LHCN-M2 (cell line): ENCODE measurements at regions not wholly inside any gene's neighbourhood (a gene's known extent, or its start where the extent isn't known, plus 50 kb on each side); places are given as distances from the start of the nearest gene placed in this dataset.

Source experiments
- DNase-seq: peaks from one replicate; pipeline ENCODE4 v3.0.0-alpha.2; 2012; ENCODE audit warnings: low read depth

DNA sequence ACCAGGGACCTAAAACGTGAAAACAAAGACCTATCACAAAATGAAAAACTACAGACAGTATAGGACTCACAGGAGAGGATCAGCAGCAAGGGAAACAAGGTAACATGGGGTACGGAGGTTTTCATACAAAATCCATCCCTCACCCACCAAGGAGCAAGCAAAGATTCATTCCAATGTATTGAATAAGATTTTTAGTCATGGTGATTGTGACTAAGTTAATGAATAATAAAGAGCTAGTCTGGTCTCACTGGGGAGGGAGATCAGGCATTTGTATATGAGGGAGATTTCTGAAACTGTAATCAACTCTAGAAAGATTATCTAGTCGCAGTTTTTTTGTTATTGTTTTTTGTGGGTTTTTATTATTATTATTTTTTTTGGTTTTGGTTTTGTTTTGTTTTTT, 336.5 kb upstream of the MMADHC start:
- peak; percentile 33 for DNase-seq

DNA sequence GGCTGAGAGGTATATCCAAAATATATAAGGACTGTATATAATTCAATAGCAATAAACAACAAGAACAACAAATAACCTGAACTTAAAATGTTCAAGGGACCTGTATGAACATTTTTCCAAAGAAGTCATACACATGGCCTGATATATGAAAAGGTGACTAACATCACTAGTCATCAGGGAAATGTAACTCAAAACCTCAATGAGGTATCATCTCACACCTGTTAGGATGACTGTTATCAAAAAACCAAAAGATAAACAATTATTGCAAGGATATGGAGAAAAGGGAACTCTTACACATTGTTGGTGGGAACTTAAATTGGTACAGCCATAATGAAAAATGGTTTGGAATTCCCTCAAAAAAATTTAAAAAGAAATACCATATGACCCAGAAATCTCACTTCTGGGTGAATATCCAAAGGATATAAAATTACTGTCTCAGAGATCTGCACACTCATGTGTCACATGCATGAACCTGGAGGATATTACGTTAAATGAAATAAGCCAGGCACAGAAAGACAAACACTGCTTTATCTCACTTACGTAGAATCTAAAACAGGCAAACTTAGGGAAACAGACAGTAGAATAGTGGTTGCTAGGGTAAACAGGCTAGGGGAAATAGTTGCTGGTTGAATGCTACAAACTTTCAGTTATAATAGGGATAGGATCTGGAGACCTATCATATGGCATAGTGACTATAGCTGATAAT, 334.5 kb upstream of the MMADHC start:
- peak; percentile 65 for DNase-seq

DNA sequence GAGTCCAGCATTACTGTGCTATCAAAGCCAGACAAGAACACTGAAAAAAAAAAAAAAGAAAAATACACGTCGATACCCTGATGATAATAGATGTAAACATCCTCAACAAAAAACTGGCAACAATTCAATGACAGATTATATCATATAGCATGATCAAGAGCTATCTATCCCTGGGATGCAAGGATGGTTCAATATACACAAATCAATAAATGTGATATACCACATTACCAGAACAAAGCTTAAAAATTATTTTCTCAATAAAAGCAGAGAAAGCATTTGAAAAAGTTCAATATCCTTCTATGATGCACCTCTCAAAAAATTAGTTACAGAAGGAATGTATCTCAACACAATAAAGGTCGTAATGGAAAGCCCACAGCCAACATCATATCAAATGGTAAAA, 332.8 kb upstream of the MMADHC start:
- DNase-seq, result no peak

DNA sequence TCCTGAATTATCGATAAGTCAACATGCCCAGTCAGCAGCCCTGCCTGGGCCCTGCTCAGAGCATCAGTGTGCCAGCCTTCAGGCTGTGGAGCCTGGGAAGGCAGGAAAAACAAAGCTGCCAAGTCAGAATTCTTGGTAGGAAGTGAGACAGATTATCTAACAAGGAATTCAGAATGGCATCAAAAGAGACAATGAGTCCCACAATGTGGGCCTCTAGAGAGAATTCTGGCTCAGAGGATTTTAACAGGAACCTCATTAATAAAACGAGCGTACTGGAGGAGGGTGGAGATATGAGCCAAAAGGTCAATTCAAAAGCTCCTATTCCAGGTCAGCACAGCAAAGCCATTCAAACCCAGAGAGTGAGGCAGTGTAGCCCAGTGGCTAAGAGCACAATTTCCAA, 327.6 kb upstream of the MMADHC start:
- DNase-seq, result no peak

DNA sequence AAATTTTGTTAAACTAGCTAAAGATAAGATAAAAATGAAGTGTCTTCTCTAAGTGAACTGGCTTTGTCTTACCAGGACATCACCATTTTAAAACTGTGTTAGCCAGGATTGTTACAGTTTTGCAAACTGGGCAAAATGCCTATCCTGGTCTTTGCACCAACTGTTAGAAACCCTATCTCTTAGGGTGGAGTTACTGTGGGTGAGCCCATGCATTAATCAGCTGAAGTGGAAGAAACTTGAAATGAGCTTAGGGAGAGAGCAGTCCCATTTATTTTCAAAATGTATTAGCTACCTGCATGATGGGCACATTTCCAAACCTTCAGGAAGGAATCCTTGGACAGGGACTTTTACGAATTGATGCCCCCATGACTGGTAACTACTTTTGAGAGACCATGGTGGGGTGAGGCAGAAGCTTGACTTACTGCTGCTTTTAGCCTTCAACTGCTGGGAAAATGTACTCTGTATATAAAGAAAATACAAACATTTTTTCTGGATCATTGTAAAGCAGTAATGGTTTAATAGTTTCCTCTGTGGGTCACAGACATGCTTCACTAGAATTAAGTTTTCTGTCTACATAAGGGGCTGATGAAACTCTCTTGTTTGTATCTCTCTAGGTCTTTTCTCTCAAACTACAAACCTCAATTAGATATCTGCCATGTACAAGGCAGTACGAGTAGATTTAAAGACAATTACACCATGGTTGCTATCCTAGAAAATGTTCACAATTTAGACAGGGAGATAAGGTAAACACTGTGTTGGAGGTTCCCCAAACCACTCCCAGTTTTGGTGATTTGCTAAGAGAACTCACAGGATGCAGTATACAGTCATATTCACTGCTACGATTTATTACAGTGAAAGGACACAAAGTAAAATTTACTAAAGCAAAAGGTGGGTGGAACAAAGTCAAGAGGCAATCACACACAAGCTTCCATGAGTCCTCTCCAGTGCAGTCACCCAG, 321.4 kb upstream of the MMADHC start:
- peak; percentile 73 for DNase-seq

DNA sequence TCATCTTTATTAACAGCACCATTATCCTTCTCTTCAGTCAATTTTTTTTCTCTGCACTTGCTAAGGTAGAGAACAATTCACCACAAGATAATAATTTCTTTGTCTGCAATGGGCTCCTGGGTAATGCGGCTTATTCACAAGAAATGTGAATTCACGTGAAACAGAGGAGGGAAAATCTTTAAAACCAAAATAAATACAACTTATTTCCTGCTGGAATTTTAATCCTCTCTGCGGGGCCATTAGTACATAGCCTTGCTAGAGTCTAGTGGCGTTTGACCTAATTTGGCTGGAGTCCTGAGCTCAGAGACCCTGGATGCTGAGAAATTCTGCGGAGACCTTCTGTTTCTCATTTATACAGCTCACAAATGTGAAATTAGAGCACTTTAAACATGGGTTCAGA, 319.3 kb upstream of the MMADHC start:
- no peak for DNase-seq

DNA sequence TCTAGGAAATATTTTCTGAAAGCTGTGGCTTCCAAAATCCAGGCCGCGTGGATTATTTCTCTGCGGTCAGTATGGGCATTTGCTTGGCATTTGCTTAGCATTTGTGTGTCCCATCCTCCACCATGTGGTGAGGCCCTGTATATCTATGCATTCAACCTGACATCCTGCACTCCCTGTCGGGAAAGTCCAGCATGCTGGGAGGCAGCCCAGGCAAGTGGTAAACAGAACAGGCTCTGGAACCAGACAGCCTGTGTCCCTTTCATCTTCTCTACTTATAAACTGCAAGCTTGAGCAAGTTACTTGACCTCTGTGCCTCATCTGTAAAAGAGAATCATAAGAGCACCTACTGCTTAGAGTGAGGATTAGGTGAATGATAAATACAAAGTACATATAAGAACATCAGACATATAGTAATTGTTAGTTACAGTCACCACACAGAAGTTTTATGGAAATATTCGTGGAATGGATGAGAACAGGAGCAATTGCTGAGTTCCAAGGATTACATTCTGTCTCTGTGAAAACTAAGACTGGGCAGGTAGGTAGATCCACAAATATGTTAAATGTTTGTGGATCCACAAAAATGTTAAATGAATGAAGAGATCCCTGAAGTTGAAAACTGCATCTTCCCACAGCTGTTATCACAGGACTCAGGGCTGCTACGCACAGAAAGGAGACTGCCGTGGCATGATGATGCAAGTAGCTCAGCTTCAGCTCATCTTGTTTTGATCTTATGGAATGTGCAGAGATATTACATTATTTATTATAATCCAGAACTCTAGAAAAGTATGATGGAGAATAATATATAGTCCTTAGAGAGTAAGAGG, 317.0 kb upstream of the MMADHC start:
- DNase-seq, result no peak

DNA sequence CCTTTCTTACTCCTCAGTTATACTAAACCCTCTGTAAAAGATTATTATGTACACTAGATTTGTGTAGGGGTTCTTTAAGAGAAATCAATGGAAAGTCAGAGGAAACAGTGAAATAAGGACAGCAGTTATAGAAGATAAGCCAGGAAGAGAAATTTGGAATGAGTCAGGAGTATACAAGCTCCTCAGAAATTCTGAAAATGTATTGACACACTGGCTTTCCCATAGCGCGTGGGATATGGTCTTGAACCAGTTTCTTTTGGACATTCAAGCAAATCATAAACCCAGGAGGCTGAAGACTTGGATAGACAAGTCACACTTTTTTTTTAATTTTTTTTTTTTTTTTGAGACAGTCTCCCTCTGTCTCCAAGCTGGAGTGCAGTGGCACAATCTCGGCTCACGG, 316.1 kb upstream of the MMADHC start:
- no peak for DNase-seq

DNA sequence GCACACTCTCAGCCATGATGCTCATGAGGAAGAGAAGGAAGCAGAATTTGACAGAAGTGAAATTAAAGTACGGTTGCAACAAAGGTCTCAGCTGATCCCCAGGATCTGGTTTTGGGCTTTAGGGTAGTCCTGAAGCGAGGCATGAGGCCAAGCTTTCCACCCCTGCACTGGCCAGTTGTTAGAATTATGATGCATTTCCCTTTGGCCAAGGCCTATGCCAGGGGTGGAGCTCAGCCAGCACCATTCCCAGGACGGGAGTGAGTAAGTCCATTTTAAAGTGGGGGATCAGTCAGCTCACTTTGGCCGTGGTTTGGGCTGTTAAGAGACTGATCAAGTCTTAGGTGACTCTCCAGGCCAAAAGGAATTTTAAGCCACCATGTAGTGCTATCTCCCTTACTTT, 314.5 kb upstream of the MMADHC start:
- peak; percentile 58 for DNase-seq

DNA sequence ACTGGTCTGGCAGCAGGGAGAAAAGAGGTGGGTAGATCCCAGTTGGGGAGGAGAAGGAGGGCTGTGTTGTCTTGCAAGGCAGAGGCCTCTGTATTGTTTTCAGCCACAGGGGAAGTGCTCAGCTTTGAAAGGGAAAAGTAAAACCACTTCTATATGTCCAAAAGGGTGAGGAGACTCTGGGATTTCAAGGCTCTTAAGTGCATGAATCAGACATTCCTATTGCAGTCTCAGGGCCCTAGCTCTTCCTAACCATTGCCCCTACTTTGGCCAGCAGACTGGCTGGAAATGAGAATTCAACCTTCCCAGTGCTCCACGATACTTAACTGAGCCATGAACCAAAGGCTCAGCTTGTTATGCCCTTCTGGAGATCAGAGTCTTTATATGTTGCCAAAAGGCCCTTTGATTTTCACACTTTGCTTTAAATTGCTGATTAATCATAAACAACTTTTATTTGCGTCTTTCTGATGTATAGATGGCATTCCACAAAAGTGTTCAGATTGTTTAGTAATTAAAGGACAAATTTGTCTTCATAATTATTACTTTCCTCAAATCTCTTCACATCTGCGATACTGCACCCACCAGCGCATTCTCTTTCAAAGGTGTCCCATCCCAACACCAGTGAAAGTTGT, 313.8 kb upstream of the MMADHC start:
- DNase-seq, result no peak

DNA sequence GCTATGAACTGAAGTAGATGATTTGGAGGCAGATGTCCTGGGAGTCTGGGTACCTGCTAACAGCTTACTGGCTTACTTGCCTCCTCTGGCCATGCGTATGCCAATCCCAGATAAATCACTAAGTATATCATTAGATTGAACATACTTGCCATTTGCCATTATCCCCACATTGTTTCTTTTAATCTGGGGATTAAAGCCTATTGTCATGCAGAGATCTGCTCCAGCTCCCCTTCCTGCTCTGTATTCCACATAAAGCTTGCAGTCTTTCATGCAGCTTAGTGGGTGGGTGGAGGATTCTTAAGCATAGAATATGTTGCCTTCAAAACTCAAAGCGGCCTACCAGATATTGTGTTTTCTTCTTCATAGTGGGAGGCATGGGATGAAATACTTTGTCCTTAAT, 311.8 kb upstream of the MMADHC start:
- no peak for DNase-seq

DNA sequence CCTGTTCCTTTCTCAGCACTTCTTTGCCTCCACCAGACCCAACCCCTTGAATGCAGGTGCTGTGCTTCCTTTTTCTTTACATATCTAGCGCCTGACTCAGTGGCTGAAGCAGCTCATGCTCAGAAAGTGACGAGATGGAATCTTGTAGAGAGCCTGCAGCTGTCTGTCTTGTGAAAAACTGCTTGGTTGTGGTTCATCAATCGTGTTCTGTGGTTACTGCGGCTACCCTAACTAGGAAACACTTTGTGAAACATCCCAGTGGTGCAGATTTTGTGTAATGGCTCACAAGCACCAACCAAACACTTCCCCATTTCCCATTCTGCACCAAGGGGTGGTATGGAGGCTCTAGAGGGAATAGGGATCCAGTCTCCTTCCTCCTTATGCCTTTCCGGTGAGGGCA, 307.2 kb upstream of the MMADHC start:
- peak; percentile 90 for DNase-seq

DNA sequence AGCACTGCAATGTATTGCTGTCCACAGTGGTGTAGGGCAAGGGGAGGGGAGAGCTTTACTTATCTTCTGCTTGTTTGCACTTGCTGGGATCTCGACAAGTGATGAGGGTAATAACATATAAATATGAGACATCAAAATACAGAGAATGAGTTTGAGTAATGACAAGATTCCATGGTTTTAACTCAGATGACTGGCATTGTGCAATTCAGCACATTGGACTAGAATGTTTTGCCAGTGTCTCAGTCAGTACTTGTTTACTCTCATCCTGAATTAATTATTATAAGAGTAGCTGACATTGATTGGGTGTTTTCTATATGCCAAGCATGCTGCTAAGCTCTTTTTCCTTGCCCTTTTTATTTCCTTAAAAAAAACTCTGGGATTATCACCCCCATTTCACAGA, 306.7 kb upstream of the MMADHC start:
- DNase-seq, result no peak

DNA sequence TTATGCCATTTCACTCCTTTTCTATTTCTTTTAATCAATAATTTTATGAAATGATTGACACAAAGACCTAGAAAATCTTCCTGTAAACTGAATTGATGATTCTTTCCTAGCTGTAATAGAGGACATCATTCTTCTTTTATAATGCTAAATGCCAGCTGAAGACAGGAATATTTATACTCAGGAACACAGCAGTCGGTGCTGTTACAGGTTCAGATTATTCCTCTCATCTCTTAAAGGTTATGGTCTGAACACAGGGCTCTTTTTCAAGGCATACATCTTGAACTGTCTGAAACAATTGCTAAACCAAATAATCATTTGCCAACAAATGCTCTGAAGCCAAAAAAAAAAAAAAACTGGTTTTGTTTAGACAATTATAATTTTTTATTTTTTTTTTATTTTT, 305.0 kb upstream of the MMADHC start:
- DNase-seq, result no peak

DNA sequence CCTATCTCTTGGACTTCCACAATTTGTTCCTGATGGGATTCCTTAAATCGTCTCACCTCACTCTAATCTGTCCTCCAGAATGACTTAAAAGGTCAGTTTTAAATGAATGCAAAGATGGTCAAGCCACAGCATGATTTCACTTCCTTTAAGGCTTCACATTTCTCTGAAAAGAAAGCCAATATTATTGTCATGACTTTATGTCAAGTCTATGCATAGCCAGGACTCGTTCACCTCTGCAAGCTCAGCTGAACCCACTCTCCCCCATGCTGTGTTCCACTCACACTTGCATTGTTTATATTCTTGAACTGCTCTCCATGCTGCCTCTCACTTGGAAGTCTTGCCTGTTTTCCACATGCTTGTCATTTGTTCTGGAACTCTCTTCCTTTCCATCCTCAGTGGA, 298.4 kb upstream of the MMADHC start:
- no peak for DNase-seq

DNA sequence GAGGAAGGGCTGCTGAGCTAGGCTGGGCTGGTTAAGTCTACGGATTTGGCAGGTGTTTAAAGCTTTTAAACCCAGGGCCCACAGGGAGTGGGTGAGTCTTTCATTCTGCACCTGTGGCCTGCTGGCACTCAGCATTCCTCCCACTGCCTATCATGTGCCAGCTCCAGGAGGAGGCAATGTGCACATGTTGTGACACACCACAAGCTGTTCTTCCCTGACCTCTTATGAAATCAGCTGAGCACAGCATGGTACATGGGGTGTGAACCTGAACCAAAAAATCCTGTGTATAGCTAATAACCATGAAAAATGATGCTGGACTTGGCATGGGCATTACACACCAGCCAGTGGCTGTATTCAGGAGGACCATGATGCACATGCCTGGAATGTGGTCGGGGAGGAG, 297.9 kb upstream of the MMADHC start:
- peak; percentile 66 for DNase-seq

DNA sequence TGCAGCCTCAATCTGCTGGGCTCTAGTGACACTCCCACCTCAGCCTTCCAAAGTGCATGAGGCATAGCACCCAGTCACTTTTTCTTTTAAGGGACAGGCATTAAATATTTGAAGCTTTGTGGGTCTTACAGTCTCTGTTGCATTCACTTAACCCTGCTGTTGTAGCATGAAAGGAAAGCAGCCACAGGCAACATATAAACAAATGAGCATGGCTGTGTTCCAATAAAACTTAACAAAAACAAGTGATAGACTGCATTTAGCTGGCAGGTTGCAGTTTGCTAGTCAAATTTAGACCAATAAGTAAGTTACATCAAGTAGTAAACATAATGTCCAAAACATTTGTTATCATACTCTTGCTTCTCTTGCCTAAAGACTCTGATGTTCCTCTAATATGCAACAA, 297.3 kb upstream of the MMADHC start:
- no peak for DNase-seq

DNA sequence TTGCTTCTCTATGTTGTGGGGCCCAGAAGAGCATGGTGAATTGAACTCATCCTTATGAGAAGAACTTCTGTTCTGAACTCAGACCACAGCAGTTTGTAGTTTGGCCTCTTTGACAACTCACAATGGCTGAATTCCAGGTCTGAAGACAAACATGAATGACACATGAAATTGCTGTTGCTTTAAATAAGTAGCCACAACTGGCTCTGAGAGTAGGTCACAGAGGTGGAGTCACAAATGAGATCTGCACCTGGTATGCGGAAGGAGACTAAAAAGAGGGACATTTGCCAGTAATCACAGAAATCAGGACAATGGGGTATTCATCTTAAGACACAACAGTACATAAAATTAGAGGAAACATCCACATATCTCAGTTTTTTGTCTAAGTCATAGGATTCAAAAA, 290.3 kb upstream of the MMADHC start:
- DNase-seq, result peak; percentile 72

DNA sequence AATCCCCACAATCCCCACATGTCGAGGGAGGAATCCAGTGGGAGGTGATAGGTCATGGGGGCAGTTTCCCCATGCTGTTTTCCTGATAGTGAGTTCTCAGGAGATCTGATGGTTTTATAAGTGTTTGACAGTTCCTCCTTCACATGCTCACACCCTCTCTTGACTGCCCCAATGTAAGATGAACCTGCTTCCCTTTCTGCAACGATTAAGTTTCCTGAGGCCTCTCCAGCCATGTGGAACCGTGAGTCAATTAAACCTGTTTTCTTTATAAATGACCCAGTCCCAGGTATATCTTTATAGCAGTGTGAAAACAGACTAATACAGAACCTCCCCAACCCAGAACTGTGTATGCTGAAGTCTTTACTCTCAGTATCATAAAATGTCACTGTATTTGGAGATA, 289.5 kb upstream of the MMADHC start:
- no peak for DNase-seq

DNA sequence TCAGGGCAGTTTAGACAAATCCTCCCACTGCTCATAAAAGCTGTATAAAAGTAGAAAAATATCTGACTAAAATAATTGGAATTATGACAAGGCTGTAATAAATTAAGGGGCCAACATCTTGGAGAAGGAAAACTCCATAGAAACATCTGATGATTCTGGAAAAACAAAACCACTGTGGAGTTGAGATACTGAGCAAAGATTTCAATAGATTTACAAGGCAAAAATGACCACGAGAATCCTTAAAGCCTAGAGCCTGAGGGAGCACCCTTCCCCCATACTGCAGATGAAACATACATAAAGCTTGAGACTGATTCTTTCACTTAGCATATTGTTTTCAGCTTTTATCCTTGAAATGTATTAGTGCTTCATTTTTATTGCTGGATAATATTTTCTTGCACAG, 286.4 kb upstream of the MMADHC start:
- DNase-seq, result no peak

DNA sequence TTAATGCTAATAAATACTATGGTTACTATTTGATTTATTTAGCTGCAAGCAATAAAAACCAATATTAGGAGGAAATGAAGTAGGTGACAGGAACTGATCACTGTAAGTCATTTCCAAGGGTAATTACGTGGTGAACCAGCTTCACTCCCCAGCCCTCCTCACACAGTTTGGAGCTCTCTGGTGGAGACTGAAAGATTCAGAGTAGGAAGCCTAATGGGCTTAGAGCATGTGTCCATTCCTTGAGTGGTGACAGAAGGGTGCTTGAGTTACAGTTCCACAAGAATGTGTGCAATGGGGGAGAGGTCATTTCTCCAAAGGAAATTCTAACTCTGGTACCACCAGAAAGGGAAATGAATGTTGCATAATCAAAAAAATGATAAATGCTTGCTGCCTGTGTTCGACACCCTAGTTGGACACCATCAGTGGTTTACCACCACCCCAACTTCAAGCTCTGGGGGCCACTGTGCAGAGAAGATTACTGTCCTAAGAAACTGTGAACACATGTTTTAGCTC, 285.1 kb upstream of the MMADHC start:
- no peak for DNase-seq

DNA sequence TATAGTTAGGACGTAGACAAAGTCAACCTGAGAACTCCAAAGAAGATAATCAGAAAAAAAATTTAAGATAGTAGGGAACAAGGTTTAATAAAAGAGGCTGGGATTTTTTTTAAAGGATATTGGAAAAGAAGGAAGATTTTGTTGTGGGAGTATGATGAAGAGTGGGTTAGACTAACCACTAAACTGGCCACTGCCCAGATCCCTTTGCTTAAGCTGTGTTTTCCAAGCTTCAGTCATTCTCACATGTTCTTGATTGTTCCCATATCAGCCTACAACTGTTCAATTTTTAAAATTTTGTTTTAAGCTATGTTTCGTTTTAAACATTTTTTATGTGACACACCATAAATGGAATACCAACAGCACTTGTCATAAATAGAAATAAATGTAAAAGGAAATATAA, 284.5 kb upstream of the MMADHC start:
- no peak for DNase-seq
